IMR-90 (cell line): ENCODE measurements at regions not wholly inside any gene's neighbourhood (a gene's known extent, or its start where the extent isn't known, plus 50 kb on each side); places are given as distances from the start of the nearest gene placed in this dataset.

Experiments
- BHLHE40 ChIP-seq: fragments of 150-350 bp; IDR thresholded peaks from 2 replicates; pipeline ENCODE4 v1.6.1; 2016; ENCODE audit warnings: mild to moderate bottlenecking, low read depth, low read length
- CEBPB ChIP-seq: IDR thresholded peaks from 2 replicates; pipeline ENCODE4 v1.6.1; 2012; ENCODE audit warnings: low read depth, low read length, improper control_type of control experiment
- CHD1 ChIP-seq: IDR thresholded peaks from 2 replicates; pipeline ENCODE4 v1.6.1; 2012; ENCODE audit warnings: low read depth, low read length, improper control_type of control experiment
- FOS ChIP-seq: fragments of 150-350 bp; IDR thresholded peaks from 2 replicates; pipeline ENCODE4 v1.6.1; 2016; ENCODE audit warnings: low read depth, low read length
- NFE2L2 ChIP-seq: fragments of 150-350 bp; IDR thresholded peaks from 2 replicates; pipeline ENCODE4 v1.6.1; 2016; ENCODE audit warnings: low read depth, mild to moderate bottlenecking, low read length
- POLR2A ChIP-seq: IDR thresholded peaks from 2 replicates; pipeline ENCODE4 v1.6.1; 2012; ENCODE audit warnings: mild to moderate bottlenecking, low read depth, low read length
- RCOR1 ChIP-seq: IDR thresholded peaks from 2 replicates; pipeline ENCODE4 v1.6.1; 2012; ENCODE audit warnings: mild to moderate bottlenecking, low read length, improper control_type of control experiment; ENCODE audit not compliant: insufficient replicate concordance
- RFX5 ChIP-seq: IDR thresholded peaks from 2 replicates; pipeline ENCODE4 v1.8.0; 2012; ENCODE audit warnings: low read depth, mild to moderate bottlenecking, low read length, moderate library complexity
- SMC3 ChIP-seq: fragments of 150-350 bp; IDR thresholded peaks from 2 replicates; pipeline ENCODE4 v1.6.1; 2016; ENCODE audit warnings: low read depth, mild to moderate bottlenecking, antibody characterized with exemption, low read length, moderate library complexity
- TF ChIP-seq, protein P1 (sequence below): conservative IDR thresholded peaks from 2 replicates; pipeline ENCODE4 v1.5.1; 2012; ENCODE audit warnings: mild to moderate bottlenecking, low read depth, low read length, improper control_type of control experiment
- TF ChIP-seq, protein P2 (sequence below): fragments of 150-350 bp; IDR thresholded peaks from 2 replicates; pipeline ENCODE4 v1.6.1; 2017; ENCODE audit warnings: mild to moderate bottlenecking, antibody characterized with exemption, low read length, low read depth

DNA sequence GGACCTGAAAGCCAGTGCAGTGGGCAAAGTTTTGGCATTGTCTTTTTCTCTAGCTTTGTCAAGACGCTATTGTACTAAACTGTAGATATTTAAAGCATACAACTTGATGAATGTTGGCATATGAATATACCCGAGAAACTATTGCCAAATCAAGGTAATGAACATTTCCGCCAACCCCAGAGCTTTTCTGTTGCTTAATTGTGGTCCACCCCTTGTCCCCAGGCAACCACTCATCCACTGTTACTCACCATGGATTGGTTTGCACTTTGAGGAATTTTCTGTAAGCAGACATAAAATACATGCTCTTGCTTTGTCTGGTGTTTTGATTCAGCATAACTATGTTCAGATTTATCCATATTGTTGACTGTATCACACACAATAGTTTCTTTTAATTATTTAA, 688.4 kb downstream of the ADCYAP1 start:
- TF ChIP-seq, protein P1, sequence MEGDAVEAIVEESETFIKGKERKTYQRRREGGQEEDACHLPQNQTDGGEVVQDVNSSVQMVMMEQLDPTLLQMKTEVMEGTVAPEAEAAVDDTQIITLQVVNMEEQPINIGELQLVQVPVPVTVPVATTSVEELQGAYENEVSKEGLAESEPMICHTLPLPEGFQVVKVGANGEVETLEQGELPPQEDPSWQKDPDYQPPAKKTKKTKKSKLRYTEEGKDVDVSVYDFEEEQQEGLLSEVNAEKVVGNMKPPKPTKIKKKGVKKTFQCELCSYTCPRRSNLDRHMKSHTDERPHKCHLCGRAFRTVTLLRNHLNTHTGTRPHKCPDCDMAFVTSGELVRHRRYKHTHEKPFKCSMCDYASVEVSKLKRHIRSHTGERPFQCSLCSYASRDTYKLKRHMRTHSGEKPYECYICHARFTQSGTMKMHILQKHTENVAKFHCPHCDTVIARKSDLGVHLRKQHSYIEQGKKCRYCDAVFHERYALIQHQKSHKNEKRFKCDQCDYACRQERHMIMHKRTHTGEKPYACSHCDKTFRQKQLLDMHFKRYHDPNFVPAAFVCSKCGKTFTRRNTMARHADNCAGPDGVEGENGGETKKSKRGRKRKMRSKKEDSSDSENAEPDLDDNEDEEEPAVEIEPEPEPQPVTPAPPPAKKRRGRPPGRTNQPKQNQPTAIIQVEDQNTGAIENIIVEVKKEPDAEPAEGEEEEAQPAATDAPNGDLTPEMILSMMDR = no peak
- TF ChIP-seq POLR2A (no peak), RFX5 (no peak), BHLHE40 (no peak), CHD1 (no peak), CEBPB (no peak), RCOR1 (no peak), SMC3 (no peak), NFE2L2 (no peak), FOS (no peak)
- TF ChIP-seq, protein P2, sequence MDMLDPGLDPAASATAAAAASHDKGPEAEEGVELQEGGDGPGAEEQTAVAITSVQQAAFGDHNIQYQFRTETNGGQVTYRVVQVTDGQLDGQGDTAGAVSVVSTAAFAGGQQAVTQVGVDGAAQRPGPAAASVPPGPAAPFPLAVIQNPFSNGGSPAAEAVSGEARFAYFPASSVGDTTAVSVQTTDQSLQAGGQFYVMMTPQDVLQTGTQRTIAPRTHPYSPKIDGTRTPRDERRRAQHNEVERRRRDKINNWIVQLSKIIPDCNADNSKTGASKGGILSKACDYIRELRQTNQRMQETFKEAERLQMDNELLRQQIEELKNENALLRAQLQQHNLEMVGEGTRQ = no peak
